Endothelial cell of umbilical vein (primary cell): ENCODE measurements at regions not wholly inside any gene's neighbourhood (a gene's known extent, or its start where the extent isn't known, plus 50 kb on each side); places are given as distances from the start of the nearest gene placed in this dataset.

ENCODE experiments used
- BruUV-seq: library from RNA; stranded (reverse); fragments of 400-500 nt; replicated peaks from 2 replicates; lab custom pipeline; 2021; lab: Mats Ljungman, UMichigan
- CTCF ChIA-PET: fragments of 300-600, 350-600 bp; sonication (Branson Sonifier 250); formaldehyde crosslinking; loops from one replicate; lab custom pipeline; 2021; ENCODE audit warnings: antibody characterized with exemption, inconsistent platforms; lab: Charles Lee
- POLR2A ChIA-PET: fragments of 300-600, 350-600 bp; sonication (Branson Sonifier 250); formaldehyde crosslinking; loops from one replicate; lab custom pipeline; 2021; ENCODE audit warnings: antibody characterized with exemption, inconsistent platforms; lab: Charles Lee
- DNase-seq: peaks from one replicate; pipeline ENCODE4 v3.0.0-alpha.2; 2011; ENCODE audit warnings: low read depth, low spot score
- FAIRE-seq: peaks from 2 replicates; lab custom pipeline; 2011; peaks lifted over from hg19 to GRCh38; lab: Jason Lieb, UNC
- H2AFZ ChIP-seq: 2 replicates; pipeline ENCODE4 v1.6.0; 2012; ENCODE audit warnings: low read depth, low read length, control low read depth, inconsistent platforms
- H3K27ac ChIP-seq: 2 replicates; pipeline ENCODE4 v1.5.1; 2011; ENCODE audit warnings: low read depth, mild to moderate bottlenecking, control low read depth, low read length, moderate library complexity; ENCODE audit not compliant: insufficient read depth
- H3K27me3 ChIP-seq, 2 experiments: 2 replicates each; pipeline versions ENCODE4 v1.6.0 to v1.6.1; 2011; ENCODE audit warnings: low read length in 2 of 2, mixed read lengths in 1 of 2; ENCODE audit not compliant: control insufficient read depth in 2 of 2, insufficient read depth in 2 of 2
- H3K36me3 ChIP-seq, 2 experiments: 2 replicates in 1 of 2; 3 replicates in 1 of 2; pipeline ENCODE4 v1.5.1; 2011; ENCODE audit warnings: low read length in 2 of 2, mild to moderate bottlenecking in 1 of 2, moderate library complexity in 1 of 2; ENCODE audit not compliant: control insufficient read depth in 2 of 2, insufficient read depth in 2 of 2; ENCODE audit errors: extremely low read depth in 1 of 2
- H3K4me1 ChIP-seq: 3 replicates; pipeline ENCODE4 v1.5.1; 2011; ENCODE audit warnings: mild to moderate bottlenecking, low read length; ENCODE audit not compliant: control insufficient read depth, insufficient read depth; ENCODE audit errors: extremely low read depth
- H3K4me2 ChIP-seq: 2 replicates; pipeline ENCODE4 v1.6.1; 2011; ENCODE audit warnings: low read length, control low read depth, mixed read lengths; ENCODE audit not compliant: insufficient read depth
- H3K4me3 ChIP-seq, 3 experiments: fragments of 200-600 bp in 1 of 3; sonication (generic), shearing (Covaris generic) in 1 of 3; replicated peaks in 1 of 3; 2 replicates each; pipeline ENCODE4 v1.5.1; 2011 to 2016; ENCODE audit warnings: control low read depth in 3 of 3, low read length in 3 of 3, mild to moderate bottlenecking in 2 of 3, inconsistent platforms in 1 of 3, low read depth in 1 of 3, moderate library complexity in 1 of 3; ENCODE audit not compliant: insufficient read depth in 1 of 3
- H3K79me2 ChIP-seq: 2 replicates; pipeline ENCODE4 v1.6.0; 2012; ENCODE audit warnings: low read length, inconsistent platforms; ENCODE audit not compliant: control insufficient read depth, insufficient read depth
- H3K9ac ChIP-seq: replicated peaks from 2 replicates; pipeline ENCODE3; 2011; ENCODE audit warnings: low read length, control low read depth; ENCODE audit not compliant: insufficient read depth; ENCODE audit errors: extremely low read depth
- H3K9me1 ChIP-seq: replicated peaks from 3 replicates; pipeline ENCODE4 v1.6.0; 2011; ENCODE audit warnings: mild to moderate bottlenecking, low read length; ENCODE audit not compliant: control insufficient read depth, insufficient read depth; ENCODE audit errors: extremely low read depth
- H3K9me3 ChIP-seq: replicated peaks from 2 replicates; pipeline ENCODE4 v1.5.1; 2012; ENCODE audit warnings: low read length, inconsistent platforms; ENCODE audit not compliant: control insufficient read depth, insufficient read depth
- H4K20me1 ChIP-seq: replicated peaks from 2 replicates; pipeline ENCODE3; 2011; ENCODE audit warnings: mild to moderate bottlenecking, low read length; ENCODE audit not compliant: control insufficient read depth, insufficient read depth; ENCODE audit errors: extremely low read depth
- EZH2 ChIP-seq: IDR thresholded peaks from 2 replicates; pipeline ENCODE4 v1.6.1; 2012; ENCODE audit warnings: borderline replicate concordance, low read depth, mild to moderate bottlenecking, moderate library complexity, low read length, inconsistent platforms; ENCODE audit not compliant: severe bottlenecking
- FOS ChIP-seq: IDR thresholded peaks from 2 replicates; pipeline ENCODE4 v1.6.1; 2011; ENCODE audit warnings: mild to moderate bottlenecking, low read length, moderate library complexity, borderline replicate concordance; ENCODE audit not compliant: insufficient read depth
- GATA2 ChIP-seq: IDR thresholded peaks from 2 replicates; pipeline ENCODE4 v1.7.0; 2011; ENCODE audit warnings: low read depth, mild to moderate bottlenecking, moderate library complexity, mixed read lengths, low read length; ENCODE audit not compliant: insufficient read length, insufficient read depth
- JUN ChIP-seq: IDR thresholded peaks from 2 replicates; pipeline ENCODE4 v1.6.1; 2011; ENCODE audit warnings: borderline replicate concordance, low read depth; ENCODE audit not compliant: insufficient read length, insufficient read depth
- MYC ChIP-seq: IDR thresholded peaks from one replicate; pipeline ENCODE4 v1.6.1; 2011; ENCODE audit warnings: mild to moderate bottlenecking, low read depth, low read length
- POLR2A ChIP-seq: IDR thresholded peaks from 2 replicates; pipeline ENCODE4 v1.6.1; 2012; ENCODE audit warnings: low read depth, mild to moderate bottlenecking, control low read depth, low read length
- POLR2AphosphoS5 ChIP-seq: IDR thresholded peaks from 2 replicates; pipeline ENCODE4 v1.6.1; 2012; ENCODE audit warnings: low read depth, mild to moderate bottlenecking, control low read depth, low read length, moderate library complexity; ENCODE audit not compliant: insufficient read depth
- dilution Hi-C: fragments of 300-500 bp; cut with MboI; formaldehyde crosslinking; loops from one replicate; pipeline ENCODE4 v1.15.0; 2019; ENCODE audit warnings: low sequenced_read_pairs; ENCODE audit not compliant: extremely low pct_ligation_motif_present
- intact Hi-C: fragments of 100-400 bp; cut with micrococcal nuclease; formaldehyde crosslinking; loops from one replicate; pipeline ENCODE4 v1.10.0; 2022
- TF ChIP-seq, protein P1 (sequence below): IDR thresholded peaks from 2 replicates; pipeline ENCODE4 v1.6.1; 2011; ENCODE audit not compliant: insufficient read depth, insufficient read length
- TF ChIP-seq, protein P2 (sequence below), 2 donors: IDR thresholded peaks; 1 replicate in 1 of 2; 2 replicates in 1 of 2; pipeline ENCODE4 v1.5.1; 2011; ENCODE audit warnings: low read length in 2 of 2, mild to moderate bottlenecking in 2 of 2, moderate library complexity in 2 of 2, control low read depth in 1 of 2, inconsistent platforms in 1 of 2, low read depth in 1 of 2; ENCODE audit not compliant: insufficient read depth in 1 of 2; ENCODE audit errors: extremely low read depth in 1 of 2

DNA sequence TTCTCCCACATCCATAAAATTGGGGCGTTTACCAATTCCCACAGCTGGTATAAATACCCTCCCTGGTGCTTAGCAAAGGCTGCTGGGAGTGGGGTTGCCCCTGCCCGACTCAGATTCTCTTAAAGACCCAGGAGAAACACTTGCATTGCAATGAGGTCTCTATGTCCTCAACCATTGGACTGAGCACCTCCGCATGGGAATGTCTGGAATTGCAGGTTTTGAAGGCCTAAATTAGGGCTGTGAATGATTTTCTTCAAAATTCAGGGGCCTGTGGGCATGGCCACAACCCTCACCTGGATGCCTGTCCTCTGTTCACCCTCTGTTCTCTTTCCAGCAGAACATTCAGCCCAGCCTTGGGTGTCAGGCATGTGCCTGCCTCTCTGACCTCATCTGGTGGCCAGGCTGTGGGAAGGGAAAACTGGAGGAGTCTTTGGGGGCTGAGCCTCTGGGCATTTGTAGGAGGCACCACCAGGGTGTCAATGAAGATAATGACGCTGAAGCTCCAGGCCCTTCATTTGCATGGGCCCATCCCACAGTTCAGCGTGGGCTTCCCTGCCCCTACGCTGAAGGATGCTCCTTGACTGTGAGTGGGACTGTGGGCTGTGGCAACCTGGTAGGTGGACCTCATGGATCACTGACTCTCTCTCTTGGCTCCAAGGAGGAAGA is 52.7 kb upstream of the MYEOV start:
- FAIRE-seq: no peak
- no peak for DNase-seq
- no peak overlapping the region for H3K4me3 ChIP-seq
- H3K27me3 ChIP-seq: peaks cover 7 to 14% of the 10 kb centered on the region in 2 experiments
- no peaks in the 10 kb centered on the region for H4K20me1 ChIP-seq
- no peaks in the 10 kb centered on the region for H3K79me2 ChIP-seq
- no peaks in the 10 kb centered on the region for H3K9me1 ChIP-seq
- no peak overlapping the region for H2AFZ ChIP-seq
- ChIA-PET POLR2A (no interaction called here), CTCF (interaction anchor here (0.7 to 2.0 kb wide), 5 partner anchors 9 to 402 kb away, joined by 3 to 13 read pairs (median 3); no protein-coding TSS in a partner anchor)
- no peak overlapping the region for H3K9ac ChIP-seq
- H3K4me1 ChIP-seq: no peaks in the 10 kb centered on the region
- H3K9me3 ChIP-seq: no peaks in the 10 kb centered on the region
- no TSS peak for BruUV-seq
- no peak overlapping the region for H3K4me2 ChIP-seq
- intact Hi-C loops: no loop called here
- H3K27ac ChIP-seq: no peak overlapping the region
- dilution Hi-C loops: no loop called here
- H3K36me3 ChIP-seq: no peaks in the 10 kb centered on the region
- TF ChIP-seq POLR2AphosphoS5: no peak
- TF ChIP-seq, protein P1, sequence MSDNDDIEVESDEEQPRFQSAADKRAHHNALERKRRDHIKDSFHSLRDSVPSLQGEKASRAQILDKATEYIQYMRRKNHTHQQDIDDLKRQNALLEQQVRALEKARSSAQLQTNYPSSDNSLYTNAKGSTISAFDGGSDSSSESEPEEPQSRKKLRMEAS: no peak
- TF ChIP-seq, protein P2, sequence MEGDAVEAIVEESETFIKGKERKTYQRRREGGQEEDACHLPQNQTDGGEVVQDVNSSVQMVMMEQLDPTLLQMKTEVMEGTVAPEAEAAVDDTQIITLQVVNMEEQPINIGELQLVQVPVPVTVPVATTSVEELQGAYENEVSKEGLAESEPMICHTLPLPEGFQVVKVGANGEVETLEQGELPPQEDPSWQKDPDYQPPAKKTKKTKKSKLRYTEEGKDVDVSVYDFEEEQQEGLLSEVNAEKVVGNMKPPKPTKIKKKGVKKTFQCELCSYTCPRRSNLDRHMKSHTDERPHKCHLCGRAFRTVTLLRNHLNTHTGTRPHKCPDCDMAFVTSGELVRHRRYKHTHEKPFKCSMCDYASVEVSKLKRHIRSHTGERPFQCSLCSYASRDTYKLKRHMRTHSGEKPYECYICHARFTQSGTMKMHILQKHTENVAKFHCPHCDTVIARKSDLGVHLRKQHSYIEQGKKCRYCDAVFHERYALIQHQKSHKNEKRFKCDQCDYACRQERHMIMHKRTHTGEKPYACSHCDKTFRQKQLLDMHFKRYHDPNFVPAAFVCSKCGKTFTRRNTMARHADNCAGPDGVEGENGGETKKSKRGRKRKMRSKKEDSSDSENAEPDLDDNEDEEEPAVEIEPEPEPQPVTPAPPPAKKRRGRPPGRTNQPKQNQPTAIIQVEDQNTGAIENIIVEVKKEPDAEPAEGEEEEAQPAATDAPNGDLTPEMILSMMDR (IDR thresholded peaks at IDR 0.05; ENCODE audit: extremely low read depth in 1 of 2, insufficient read depth in 1 of 2, low read depth in 1 of 2, low read length in 2 of 2): no peak
- TF ChIP-seq GATA2: no peak
- no peak for TF ChIP-seq EZH2
- TF ChIP-seq MYC: no peak
- no peak for TF ChIP-seq JUN
- no peak for TF ChIP-seq FOS
- TF ChIP-seq POLR2A: no peak
